ENCODE measurements at regions not wholly inside any gene's neighbourhood (a gene's known extent, or its start where the extent isn't known, plus 50 kb on each side); places are given as distances from the start of the nearest gene placed in this dataset.
A peak's percentile ranks its signal among the peaks of the same experiment; 100 is the strongest.

DNA sequence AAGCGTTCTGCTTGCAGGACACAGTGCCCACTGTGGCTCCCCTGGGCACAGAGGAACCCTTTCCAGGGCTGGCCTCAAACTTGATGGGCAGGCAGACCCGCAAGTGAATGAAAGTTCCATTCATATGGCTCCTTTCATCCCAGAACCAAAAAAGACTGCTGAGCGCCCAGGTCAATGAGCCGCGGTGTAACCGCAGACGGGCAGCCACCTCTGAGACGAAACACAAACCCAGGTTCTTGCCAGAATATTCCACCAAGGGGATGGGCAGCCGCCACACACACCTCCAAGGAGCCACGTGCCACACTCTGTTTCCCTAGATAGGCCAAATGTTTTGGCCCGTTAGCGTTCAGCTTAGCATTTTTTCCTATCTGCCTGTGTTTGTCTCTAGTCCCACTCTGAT is 82.8 kb upstream of the IGF1R start:
- DNase-seq = no peak

DNA sequence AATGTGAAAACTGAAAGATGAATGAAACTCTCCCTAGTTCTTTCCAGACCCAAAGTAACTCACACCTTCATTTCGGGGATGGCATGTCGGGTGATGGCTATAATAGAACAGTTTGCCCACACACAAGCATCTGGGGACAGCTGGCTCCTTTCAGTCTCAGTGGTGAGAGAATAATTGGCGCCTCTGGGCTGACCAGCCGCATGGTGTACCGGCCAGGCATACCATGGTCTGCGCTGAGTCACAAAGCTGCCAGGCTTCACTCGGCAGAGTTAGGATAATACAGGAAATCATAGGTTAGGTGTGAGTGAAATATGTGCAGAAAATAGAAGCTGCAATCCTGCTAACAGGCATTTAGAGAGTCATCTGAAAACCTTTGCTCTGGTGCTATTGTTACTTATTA is 80.4 kb upstream of the IGF1R start:
- no peak for DNase-seq

DNA sequence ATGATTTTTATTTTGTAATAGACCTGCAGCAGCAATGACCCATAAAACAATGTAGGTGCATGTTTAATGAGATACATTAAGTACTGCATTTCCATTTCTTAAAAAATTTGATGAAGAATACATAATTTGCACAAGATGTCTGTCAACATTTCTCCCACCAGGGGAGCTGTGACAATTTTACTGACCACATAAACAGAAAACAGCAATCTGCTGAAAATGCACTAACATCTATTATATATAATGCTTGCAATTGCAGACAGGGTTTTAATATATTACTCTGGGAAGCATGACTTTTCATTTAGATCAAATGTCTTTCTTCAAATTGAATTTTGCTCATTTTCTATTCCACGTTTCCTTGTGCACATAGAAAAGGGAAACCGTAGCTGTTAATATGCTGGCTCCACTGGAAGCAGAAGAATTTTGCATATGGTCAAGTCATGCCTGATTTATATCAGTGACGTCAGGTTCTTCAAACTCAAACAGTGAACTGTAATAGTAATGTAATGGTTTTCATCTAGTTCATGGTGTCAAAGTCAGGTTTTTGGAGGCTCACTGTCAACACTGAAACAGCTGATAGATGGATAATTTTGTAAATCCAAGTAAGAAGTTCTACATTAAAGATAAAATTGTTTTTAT is 79.8 kb upstream of the IGF1R start:
- no peak for DNase-seq

DNA sequence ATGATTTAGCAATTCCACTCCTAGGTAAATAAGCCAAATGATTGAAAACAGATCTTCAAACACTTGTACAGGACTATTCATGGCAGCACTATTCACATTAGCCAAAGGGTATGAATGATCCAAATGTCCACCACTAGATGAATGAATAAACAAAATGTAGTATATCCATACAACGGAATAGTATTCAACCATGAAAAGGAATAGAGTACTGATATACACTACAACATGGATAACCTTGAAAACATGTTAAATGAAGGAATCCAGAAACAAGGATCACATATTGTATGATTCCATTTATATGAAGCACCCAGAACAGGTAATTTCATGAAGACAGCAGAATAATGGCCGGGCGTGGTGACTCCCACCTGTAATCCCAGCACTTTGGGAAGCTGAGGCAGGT is 78.2 kb upstream of the IGF1R start:
- DNase-seq = no peak

- DNase-seq = no peak
These were observed 67.8 kb upstream of the IGF1R start for GRCh38 chr15:98580572-98580971.

- DNase-seq = no peak
These were observed 66.6 kb upstream of the IGF1R start for GRCh38 chr15:98581715-98582114.

- no peak for DNase-seq
These were observed 65.3 kb upstream of the IGF1R start for GRCh38 chr15:98582900-98583554.

DNA sequence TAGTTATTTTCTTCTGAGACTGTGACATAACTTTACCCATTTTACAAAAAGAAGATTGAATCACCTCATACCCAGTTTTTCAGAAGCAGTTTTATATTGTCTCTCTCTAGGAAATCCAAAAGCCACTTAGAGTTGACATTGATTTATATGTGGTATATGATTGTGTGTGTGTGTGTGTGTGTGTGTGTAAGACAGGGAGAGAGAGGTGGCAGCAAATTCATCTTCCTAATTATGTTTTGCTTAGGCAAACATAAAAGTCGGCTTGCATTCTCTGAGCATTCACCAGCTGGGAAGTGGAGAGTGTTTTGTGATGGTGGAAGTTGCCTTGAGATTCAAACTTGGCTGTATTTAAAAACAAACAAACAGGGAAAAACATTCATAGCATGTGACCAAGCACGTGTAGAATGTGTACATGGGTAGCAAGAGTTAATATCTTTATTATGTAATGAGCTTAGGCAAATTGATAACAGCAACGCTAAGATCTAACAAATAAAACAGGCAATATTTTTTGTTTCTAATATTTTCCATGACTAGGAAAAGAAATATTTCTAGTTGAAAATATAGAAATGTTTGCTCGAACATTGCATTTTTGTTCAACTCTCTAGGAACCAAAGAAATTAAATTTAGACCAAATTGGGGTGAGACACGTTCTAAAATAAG is 64.4 kb upstream of the IGF1R start:
- DNase-seq = no peak

GRCh38 chr15:98586066-98586465 is 62.3 kb upstream of the IGF1R start:
- DNase-seq = peak in 1 of 5 experiments; percentile 71

- DNase-seq = no peak
These were observed 56.2 kb upstream of the IGF1R start for GRCh38 chr15:98592136-98592535.

DNA sequence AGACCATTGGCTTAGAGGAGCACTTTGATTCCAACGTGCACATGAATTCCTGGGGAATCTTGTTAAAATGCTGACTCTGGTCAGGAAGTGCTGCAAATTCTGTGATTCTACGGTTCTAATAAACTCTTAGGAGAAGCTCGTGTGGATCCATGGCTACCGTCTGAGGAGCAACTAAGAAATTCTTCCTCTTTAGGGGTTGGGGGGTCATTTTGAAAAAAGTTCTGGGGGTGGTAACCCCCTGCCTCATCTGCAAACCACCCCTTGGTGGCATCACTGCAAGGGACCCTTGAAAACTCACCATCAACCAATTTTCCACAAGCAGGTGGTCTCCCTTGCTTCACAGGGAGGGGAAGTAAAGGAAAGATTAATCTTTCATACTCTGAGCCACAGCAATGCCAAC is 52.2 kb upstream of the IGF1R start:
- DNase-seq = no peak

- DNase-seq = no peak
These were observed 51.4 kb upstream of the IGF1R start for GRCh38 chr15:98596885-98597392.

DNA sequence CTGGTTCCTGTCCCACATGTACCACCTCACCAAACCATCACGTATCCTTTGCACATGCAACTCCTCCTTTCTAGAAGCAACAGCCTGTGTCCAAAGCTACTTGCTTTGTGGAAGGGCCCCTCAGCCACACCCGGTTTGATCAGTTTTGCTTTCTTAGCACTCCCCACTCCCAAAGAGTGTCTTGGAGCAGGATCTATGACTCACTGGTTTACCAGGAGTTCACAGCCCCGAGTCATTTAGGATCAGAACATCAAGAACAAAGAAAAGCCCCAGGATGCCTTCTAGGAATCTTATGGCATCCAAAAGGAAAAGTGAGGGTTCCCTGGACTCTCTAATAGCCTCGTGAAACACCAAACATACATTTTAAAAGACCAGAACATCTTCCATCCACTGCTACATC is 50.7 kb upstream of the IGF1R start:
- no peak for DNase-seq

Measured in T-helper 2 cell (primary cell).